GM19463 (cell line): ENCODE measurements at regions not wholly inside any gene's neighbourhood (a gene's known extent, or its start where the extent isn't known, plus 50 kb on each side); places are given as distances from the start of the nearest gene placed in this dataset.
"Not testable (repeated sequence)": the region's sequence is repeated elsewhere in the genome, so short reads cannot be mapped to it uniquely, and the experiment has no call there.

Experiments used
- ATAC-seq: cut with Tn5 transposase; IDR thresholded peaks from one replicate; pipeline ENCODE4 v1.9.1; 2021; ENCODE audit warnings: mild to moderate bottlenecking, moderate library complexity; ENCODE audit not compliant: unreplicated experiment

DNA sequence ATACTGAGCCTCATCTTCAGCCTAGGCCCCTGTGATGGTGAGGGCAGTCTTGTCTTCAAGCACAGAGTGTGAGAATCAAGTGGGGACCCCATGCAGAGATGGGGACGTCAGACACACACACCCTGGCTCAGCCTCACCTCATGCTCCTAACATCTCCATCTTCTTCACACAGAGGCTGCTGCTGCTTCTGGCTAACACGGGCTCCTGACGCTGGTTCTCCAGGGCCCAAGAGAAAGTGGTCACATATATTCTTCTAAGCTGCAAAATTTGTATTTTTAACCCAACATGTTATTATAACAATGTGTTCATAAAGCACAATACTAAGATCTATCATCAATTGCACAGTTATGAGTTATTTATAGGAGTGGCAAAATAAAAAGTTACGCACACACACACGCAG lies 101.2 kb downstream of the VPREB1 start:
- ATAC-seq: no peak

DNA sequence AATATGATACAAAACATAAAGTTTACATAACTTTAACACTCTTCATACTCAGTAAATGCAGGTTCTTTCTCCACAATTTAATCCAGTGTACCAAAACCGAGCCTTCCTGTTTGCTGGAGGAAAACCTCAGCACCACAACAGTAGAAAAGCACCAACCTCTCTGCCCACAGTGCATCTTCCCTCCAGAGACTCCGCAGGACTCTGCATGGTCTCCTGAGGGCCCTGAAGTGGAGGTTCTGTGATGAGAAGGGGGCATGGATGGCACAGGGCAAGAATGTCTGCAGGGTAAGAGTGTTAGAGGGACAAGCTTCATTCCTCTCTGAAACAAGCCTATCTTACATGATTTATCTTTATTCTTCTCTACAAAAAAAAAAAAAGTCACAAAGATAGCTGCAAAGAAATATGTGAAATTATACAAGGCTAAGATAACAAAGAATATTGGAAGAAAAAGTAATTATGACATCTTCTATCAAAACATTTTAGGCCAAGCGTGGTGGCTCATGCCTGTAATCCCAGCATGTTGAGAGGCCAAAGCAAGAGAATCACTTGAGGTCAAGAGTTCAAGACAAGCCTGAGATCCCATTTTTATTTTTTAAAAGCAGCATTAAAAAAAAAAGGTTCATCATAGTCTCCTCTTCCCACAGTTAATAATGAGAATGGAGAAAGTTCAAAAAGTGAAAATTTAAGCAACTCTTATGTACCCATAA lies 102.0 kb downstream of the VPREB1 start:
- ATAC-seq: no peak

DNA sequence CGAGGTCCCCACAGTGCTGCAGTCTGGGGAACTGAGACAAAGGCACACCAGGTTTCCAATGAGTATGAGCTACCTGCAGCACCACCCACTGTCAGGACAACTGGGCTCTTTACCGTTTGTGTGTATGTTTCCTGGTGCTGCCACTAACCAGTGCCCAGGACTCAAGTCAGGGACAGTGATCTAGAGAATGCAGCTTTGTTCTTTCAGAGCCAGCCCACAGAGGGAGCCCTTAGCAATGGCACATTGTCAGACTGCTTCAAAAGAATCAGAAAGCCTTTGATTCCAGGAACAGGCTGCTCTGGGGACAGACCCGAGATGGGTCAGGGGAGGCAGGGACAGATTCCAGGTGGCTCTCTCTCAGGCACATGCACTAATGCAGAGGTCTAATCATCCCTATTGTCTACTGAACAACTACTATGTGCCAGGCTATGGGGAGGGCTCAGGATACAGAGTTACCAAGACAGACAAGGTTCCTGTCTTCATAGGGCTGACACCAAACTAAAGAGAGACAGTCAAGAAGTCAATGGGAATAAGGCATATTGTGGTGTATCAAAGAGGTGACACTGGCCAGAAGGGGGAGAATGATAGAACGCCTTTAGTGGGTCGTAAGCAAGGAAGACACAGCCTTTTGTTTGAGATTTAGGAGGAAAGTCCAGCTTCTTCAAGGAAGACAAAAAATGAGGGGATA lies 103.7 kb downstream of the VPREB1 start:
- no peak for ATAC-seq

DNA sequence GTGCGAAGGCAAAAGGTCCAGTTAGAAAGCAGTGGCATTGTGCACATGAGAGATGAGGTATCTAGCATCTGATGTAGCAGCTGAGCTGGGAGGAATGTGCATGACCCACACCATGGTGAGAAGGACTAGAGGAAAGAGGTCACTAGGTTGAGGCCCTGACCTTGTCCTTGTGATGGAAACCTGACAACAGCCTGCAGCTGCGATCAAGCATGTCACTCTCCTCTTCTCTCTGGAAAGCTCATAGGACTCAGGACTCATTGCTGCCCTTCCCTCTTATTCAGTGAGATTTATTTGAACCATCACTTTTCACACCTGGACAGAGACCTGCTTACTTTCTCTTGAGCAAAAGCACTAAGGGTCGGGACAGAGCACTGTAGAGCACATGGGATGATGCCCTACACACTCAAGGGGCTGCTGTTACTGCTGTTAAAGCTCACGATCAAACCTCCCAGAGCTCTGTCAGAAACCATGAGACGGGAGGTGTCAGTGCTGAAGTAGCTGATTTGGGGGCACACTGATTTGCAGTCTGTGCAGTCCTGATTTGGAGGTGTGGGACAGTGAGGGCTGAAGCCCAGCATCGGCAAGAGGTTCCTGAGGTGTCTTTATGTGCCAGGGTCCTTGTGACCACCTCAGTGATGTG lies 104.3 kb downstream of the VPREB1 start:
- no peak for ATAC-seq

DNA sequence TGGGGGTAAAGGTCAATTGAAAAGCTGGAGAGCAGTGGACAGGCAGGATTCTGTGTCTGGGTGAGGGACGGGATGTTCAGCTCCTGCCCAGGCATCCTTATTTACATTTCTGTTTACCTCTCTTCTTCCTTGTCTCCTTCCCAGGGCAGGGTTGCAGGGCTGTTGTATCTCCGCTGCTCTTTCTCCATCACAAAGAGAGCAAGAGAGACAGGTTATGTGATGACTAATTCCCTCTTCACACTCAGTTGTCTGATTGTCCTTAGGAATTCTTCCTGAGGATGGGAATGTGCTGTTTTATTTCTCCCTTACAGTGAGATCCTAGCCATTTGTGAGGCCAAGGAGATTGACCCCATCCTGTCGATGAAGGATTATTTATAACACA lies 104.9 kb downstream of the VPREB1 start:
- ATAC-seq: no peak

DNA sequence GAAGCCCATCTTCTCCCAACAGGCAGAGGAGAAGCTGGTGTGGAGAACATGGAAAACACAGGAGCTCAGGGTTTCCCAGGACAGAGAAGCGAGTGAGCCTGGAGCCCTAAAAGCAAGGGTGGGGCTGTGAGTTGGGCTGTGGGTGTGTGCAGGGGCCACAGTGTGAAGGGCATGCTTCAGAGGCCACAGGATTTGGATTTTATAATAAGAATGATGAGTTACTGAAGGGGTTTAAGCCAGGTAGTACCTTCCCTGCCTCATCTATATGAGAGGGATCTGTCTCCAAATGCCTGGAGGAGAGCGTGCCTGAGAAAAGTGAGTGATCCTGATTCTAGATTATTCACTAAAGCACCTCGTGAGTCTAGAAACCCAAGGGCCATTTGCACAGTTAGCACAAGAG lies 106.8 kb downstream of the VPREB1 start:
- ATAC-seq: no peak

DNA sequence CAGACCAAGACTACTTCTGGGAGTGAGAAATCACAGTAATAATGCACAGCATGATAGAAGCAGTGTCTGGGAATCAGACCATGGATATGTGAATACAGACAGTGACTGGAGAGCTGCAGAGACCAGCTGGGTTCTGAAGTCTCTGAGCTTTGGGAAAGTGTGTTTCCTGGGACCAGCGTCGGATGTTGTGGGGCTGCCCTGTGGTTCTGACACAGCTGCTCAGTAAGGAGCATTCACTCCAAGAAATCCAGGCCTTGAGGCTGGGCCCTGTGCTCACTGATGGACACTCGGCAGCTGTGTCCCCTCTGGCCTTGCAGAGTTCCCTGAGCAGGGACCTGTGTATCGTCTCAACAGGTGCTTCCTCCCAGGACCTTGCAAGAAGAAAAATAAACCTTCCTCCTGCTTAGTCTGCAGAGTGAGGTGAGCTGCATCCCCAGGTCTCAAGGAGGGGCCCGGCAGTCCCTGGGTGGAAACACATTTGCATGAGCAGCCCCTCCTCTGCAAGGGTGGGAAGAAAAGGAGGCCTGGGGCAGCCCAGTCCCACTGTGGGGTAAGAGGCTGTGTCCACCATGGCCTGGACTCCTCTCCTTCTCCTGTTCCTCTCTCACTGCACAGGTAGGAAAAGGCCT lies 107.9 kb downstream of the VPREB1 start:
- no peak for ATAC-seq

DNA sequence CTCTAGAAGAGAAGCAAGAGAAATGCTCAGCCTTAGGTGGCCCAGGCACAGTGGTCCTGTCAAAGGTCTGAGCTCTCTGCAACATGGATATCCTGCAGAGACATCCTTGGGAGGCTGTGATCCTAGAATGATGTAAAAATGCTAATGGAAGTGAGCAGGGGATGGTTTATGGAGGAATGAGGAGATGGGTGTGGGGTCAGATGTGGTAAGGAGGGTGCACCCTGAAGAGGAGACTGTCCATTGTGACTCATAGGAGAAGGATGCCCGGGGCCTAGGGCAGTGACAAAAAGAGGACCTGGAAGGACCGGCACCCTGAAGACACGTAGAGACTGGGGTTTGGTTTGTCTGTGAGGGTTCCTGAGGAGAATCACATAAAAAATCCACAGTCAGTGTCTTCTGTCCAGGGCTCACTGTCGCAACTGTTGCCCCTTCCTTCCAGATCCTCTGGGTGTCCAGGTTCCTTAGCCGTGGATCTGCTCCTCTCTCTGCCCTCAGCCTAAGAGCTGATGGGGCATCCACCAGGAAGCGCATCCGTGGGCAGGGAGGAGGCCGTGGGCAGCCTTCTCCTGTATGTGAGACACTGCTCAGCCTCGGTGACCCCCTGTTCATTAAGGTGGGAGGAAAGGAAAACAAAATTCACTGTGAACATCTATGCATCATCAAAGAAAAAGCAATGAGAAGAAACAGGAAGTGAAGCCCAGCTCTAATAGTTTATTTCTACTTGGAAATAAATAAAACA lies 110.7 kb downstream of the VPREB1 start:
- no peak for ATAC-seq

DNA sequence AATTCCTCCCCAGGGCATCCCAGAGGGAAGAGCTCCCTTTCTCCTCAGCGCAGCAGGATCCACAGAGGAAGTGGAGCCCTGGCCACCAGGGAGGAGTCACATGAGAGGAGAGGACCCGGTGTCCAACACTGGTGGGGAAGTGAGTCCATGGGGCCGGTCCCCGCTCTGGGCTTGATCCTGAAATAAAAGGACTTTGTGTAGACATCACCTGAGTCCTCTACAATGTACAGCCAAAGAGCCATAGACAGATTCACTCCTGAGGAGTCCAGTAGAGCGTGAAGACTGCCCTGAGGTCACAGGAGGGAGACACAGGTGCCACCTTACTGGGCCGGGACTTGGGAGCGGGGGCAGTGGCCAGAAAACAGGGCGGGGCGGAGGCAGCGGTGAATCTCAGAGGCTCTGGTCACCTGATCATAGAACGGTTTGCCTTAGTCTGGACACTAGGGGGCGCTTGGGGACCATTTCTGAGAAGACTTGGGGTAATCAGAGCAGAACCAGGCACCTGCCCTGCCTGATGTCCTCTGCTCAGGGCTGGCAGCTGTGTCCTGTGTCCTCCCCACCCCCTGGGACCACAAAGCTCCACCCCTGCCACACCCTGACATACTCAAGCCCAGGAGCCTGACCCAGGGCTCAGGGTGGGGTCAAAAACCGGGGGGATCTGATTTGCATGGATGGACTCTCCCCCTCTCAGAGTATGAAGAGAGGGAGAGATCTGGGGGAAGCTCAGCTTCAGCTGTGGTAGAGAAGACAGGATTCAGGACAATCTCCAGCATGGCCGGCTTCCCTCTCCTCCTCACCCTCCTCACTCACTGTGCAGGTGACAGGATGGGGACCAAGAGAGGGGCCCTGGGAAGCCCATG lies 112.7 kb downstream of the VPREB1 start:
- ATAC-seq: no peak

DNA sequence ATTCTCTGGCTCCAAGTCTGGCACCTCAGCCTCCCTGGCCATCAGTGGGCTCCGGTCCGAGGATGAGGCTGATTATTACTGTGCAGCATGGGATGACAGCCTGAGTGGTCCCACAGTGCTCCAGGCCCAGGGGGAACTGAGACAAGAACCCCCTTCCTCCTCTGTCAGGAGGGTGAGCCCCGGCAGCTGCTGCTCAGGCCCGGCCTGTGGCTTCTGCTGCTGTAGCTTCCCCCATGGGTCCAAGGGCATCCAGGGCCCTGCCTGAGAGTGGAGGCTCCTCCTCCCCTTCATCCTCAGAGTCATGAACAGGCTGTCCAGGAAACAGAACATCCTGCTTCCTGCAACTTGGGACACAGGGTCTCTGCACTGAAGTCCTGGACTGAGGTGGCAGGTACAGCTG lies 113.6 kb downstream of the VPREB1 start:
- ATAC-seq: no peak

DNA sequence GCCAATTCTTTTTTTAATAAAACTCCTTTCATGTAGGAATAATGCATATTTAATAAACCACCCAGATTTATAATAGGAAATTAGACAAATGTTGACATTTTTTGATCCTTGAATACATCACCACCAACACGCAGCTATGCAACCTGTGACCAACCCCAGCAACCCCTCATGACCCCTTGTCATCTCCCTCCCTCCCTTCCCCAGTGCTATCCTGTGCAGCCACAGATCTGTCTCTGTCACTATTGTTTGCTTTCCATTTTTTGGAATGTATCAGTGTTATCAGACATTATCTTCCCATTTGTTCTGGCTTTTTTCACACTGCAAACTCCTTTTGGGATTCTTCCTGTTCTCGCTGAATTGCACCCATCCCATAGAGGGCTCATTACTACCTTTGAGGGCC lies 114.1 kb downstream of the VPREB1 start:
- no peak for ATAC-seq

DNA sequence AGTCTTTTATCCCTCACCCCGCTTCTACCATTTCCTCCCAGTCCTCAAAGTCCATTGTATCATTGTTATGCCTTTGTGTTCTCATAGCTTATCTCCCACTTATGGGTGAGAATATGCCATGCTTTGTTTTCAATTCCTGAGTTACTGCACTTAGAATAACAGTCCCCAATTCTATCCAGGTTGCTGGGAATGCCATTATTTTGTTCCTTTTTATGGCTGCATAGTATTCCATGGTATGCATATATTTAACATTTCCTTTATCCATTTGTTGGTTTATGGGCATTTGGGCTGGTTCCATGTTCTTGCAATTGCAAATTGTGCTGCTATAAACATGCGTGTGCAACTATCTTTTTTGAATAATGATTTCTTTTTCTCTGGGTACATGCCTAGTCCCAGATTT lies 114.9 kb downstream of the VPREB1 start:
- ATAC-seq: no peak

DNA sequence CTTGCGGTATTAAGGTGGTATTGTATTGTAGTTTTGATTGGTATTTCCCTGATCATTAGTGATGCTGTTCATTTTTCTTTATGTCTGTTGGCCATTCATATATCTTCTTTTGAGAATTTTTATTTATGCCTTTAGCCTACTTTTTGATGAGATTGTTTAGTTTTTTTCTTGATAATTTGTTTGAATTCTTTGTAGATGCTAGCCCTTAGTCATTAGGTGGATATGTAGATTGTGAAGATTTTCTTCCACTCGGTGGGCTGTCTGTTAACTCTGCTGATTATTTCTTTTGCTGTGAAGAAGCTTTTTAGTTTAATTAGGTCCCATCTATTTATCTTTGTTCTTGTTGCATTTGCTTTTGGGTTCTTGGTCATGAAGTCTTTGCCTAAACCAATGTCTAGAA lies 115.4 kb downstream of the VPREB1 start:
- no peak for ATAC-seq

DNA sequence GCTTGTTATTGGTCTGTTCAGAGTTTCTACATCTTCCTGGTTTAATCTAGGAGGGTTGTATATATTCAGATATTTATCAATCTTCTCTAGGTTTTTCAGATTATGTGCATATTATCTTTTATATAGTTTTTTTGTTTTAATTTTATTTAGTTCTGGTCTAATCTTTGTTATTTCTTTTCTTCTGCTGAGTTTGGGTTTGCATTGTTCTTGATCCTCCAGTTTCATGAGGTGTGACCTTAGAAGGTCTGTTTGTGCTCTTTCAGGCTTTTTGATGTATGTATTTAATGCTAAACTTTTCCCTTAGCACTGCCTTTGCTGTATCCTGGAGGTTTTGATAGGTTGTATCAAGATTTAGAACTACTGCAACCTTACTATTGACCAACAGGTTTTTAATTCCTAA lies 117.7 kb downstream of the VPREB1 start:
- no peak for ATAC-seq

DNA sequence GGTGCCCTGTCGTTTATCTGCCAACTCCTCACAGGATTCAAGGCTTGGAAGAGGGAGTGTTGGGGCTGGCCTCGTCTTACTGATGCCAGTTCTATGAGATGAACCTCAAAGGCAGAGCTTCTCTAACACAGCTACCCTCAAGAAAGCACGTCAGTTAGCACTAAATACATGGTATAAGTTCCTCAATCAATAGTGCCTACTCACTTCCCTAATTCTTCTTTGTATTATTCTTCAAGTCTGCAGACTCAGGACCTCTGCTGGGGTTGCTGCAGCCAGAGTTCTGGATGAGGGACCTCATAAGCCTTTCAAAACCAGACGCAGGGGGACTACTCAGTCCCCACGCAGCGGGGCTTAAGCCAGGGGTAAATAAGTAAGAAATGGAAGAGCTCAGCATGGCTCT lies 118.3 kb downstream of the VPREB1 start:
- ATAC-seq: no peak

DNA sequence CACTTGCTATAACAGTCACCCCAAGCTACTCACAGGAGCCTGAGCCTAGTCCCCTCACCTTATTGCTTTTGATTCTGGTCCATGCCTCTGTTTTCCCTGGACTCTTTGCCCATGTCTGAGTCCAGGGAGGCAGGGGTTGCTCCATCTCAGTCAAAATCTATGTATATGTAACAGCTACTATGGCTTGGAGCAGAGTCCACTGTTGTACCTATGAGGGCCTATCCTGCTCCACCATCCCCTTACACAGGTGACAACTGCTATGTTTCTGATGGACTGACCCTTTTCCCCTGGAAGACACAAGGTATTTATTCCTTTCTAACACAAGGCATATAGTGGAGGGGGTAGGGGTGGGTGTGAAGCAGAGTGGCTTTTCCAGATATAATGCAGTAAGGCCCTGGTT lies 119.6 kb downstream of the VPREB1 start:
- ATAC-seq: no peak

DNA sequence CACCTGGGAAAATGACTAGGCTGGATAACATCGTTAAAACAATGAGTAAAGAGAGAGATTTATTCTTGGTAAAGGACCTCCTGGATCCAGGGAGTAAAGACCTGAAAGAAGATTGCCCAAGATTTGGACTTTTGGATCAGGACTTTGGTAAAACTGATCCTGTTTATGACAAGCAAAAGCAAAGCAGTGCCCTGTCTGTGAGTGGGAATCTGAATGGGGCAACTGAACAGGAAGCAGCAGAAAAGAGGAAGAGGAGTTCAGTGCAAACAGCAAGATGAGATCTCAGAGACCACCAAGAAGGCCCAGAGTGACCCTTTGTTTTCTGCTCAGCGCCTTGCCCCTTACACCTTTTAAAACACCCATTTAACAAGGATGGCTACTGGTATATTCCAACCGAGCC lies 122.0 kb downstream of the VPREB1 start:
- no peak for ATAC-seq

DNA sequence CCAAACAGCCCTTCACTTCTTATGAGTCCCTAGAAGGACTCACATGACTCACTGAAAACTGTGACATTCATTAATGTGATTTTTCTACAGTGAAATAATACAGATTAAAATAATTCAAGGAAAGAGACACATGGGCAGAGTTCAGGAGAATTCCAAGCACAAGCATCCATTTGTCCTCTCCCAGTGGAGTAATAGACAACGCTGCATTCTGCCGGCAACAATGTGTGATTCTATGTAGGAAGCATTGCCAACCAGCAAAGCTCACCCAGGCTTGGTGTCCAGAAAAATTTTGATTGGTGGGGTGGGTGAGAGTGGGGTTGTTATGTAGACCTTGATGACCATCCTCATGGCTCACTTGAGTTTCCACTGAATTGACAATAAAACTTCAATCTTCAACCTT lies 123.9 kb downstream of the VPREB1 start:
- ATAC-seq: no peak

DNA sequence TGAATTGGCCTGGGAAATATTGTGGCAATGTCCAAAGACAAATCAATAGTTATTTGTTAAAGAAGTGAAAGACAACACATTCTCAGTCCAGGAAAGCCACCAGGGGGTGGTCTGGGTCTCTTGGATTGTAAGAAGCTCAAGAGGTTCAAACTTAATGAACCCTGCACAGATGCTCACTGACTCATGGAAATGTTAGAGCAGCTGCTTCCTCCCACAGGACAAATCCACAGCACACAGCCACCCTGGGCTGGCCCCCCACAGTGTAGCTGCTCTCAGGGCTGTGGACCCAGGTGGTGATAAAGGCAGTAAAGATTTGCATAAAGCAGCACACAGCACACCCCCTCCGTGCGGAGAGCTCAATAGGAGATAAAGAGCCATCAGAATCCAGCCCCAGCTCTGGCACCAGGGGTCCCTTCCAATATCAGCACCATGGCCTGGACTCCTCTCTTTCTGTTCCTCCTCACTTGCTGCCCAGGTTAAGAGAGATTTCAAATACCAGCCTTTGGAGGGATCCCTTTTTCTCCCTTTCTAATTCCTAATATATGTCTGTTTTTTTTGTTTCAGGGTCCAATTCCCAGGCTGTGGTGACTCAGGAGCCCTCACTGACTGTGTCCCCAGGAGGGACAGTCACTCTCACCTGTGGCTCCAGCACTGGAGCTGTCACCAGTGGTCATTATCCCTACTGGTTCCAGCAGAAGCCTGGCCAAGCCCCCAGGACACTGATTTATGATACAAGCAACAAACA lies 124.8 kb downstream of the VPREB1 start:
- not testable (repeated sequence) for ATAC-seq

DNA sequence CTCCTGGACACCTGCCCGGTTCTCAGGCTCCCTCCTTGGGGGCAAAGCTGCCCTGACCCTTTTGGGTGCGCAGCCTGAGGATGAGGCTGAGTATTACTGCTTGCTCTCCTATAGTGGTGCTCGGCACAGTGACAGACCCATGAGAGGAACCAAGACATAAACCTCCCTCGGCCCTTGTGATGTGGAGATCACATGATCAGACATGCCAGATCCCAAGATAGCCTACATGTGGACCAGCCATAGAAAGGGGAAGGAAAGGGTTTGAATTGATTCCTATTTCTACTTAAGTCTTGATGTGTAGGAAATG lies 125.3 kb downstream of the VPREB1 start:
- no peak for ATAC-seq
